Stimulated activated naive B cell treated with anti-CD40 and anti-IgM and Interleukin-4, amounts not matched to agents 10 μg/mL and 1 μg/mL and 100 μg/mL, for 72 hours (primary cell): ENCODE measurements at regions not wholly inside any gene's neighbourhood (a gene's known extent, or its start where the extent isn't known, plus 50 kb on each side); places are given as distances from the start of the nearest gene placed in this dataset.

Source experiments
- ATAC-seq, 2 donors: fragments of 150-1000 bp; cut with Tn5 transposase; replicated peaks; 2 replicates each; pipeline ENCODE4 v1.10.0; 2021; ENCODE audit warnings: moderate library complexity in 1 of 2
- DNase-seq: peaks from one replicate; pipeline ENCODE4 v3.0.0; 2021
- H3K27ac Mint-ChIP-seq: one replicate; pipeline ENCODE4 v1.8.0; 2022; ENCODE audit warnings: mild to moderate bottlenecking, mixed read lengths
- H3K27me3 Mint-ChIP-seq, 2 donors: one replicate each; pipeline ENCODE4 v1.8.0; 2022; ENCODE audit warnings: mixed read lengths in 2 of 2
- H3K36me3 Mint-ChIP-seq, 2 donors: one replicate each; pipeline ENCODE4 v1.8.0; 2022; ENCODE audit warnings: mixed read lengths in 2 of 2, mild to moderate bottlenecking in 1 of 2
- H3K4me1 Mint-ChIP-seq, 2 donors: one replicate each; pipeline ENCODE4 v1.8.0; 2022; ENCODE audit warnings: mixed read lengths in 2 of 2, mild to moderate bottlenecking in 1 of 2
- H3K4me3 Mint-ChIP-seq, 2 donors: one replicate each; pipeline ENCODE4 v1.8.0; 2022; ENCODE audit warnings: mild to moderate bottlenecking in 2 of 2, mixed read lengths in 2 of 2, moderate library complexity in 1 of 2
- H3K9me3 Mint-ChIP-seq, 2 donors: one replicate each; pipeline ENCODE4 v1.8.0; 2022; ENCODE audit warnings: mixed read lengths in 2 of 2, mild to moderate bottlenecking in 1 of 2

DNA sequence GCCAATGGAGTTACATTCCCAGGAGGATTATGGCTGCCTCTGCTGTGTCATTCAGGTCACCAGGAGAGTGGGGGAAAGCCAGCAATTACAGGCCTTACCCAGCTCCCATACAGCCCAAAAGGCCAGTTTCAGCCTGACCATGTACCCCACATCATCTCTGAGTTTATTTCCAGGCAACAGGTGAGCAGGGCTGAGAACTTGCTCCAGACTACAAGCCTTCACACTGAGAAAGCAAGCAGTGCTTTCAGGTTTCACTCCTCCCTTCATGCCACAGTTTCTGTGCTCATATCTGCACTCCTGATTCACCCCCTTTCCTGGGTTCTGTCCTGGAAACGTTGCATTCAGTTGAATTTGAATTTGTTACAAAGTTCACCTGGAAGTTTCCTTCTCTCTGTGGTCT, 68.1 kb upstream of the ABI3BP start:
- ATAC-seq (no peak), DNase-seq (no peak)
- Mint-ChIP-seq H3K4me1 (no peaks in the 10 kb centered on the region), H3K27ac (no peak overlapping the region), H3K27me3 (peaks cover 0 to 10% of the 10 kb centered on the region in 2 donors), H3K4me3 (no peak overlapping the region), H3K36me3 (peaks cover 0 to 5% of the 10 kb centered on the region in 2 donors), H3K9me3 (peaks cover 21 to 30% of the 10 kb centered on the region in 2 donors)

DNA sequence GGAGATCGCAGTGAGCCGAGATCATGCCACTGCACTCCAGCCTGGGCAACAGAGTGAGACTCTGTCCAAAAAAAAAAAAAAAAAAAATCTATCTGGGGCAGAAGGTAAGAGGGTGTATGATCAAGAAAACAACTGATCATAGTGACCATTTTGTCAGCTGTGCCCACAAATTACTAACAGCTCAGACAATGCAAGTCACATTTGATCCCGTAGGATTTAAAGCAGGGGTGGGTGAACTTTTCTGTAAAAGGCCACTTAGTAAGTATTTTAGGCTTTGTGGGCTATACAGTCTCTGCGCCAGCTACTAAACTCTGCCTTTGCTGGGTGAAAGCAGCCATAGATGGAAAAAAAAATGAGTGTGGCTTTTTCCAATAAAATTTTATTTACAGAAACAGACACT, 57.6 kb upstream of the ABI3BP start:
- H3K27me3 Mint-ChIP-seq, result peaks cover 0 to 5% of the 10 kb centered on the region in 2 donors
- H3K9me3 Mint-ChIP-seq, result peaks cover 0 to 5% of the 10 kb centered on the region in 2 donors

DNA sequence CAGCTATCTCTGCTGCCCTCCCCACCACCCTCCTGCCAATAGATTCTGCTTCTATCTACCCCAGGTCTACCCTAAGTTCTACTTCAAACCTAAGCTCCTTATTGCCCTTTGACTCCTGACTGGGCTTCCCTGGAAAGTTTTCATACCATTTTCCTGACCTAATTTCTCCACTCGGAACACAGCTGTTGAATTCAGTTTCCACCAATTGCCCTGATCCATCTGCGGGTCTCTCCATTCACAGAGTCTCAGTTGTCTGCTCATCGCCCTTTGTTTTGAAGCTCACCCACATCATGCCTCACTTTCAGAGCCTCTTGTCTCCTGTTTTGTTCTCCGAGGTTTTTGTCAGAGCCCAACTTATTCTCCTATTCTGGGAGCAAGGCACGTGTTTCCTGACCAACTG, 56.8 kb upstream of the ABI3BP start:
- DNase-seq (no peak), ATAC-seq (no peak)
- no peaks in the 10 kb centered on the region for H3K4me1 Mint-ChIP-seq
- peaks cover 0 to 5% of the 10 kb centered on the region in 2 donors for H3K27me3 Mint-ChIP-seq
- H3K9me3 Mint-ChIP-seq, result peaks cover 0 to 4% of the 10 kb centered on the region in 2 donors
- H3K27ac Mint-ChIP-seq, result no peak overlapping the region
- H3K36me3 Mint-ChIP-seq, result no peaks in the 10 kb centered on the region
- H3K4me3 Mint-ChIP-seq, result no peak overlapping the region

More for the DNA sequence above, 57.6 kb upstream of the ABI3BP start:
- no peaks in the 10 kb centered on the region for H3K36me3 Mint-ChIP-seq
- ATAC-seq (no peak), DNase-seq (no peak)
- no peak overlapping the region for H3K27ac Mint-ChIP-seq
- H3K4me3 Mint-ChIP-seq, result no peak overlapping the region
- no peaks in the 10 kb centered on the region for H3K4me1 Mint-ChIP-seq

DNA sequence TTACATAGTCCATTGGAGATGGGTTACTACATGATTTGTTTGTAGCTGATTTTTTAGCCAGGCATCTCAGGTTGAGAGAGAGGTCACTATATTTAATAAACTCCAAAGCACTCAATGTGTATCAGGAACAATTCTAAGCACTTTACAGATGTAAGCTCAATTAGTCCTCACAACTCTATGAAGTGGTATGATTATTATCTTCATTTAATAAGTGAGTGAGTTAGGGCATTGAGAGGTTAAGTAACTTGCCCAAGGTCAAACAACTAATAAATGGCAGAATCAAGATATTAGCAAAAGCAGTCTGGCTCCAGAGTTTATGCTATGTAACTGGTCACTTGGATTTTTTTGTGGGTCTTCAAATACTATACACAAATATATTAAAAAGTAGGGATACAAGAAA, 56.3 kb upstream of the ABI3BP start:
- Mint-ChIP-seq H3K4me1 (no peaks in the 10 kb centered on the region), H3K27me3 (peaks cover 0 to 5% of the 10 kb centered on the region in 2 donors), H3K27ac (no peak overlapping the region), H3K9me3 (peaks cover 0 to 4% of the 10 kb centered on the region in 2 donors), H3K36me3 (no peaks in the 10 kb centered on the region), H3K4me3 (no peak overlapping the region)
- DNase-seq (no peak), ATAC-seq (no peak)

DNA sequence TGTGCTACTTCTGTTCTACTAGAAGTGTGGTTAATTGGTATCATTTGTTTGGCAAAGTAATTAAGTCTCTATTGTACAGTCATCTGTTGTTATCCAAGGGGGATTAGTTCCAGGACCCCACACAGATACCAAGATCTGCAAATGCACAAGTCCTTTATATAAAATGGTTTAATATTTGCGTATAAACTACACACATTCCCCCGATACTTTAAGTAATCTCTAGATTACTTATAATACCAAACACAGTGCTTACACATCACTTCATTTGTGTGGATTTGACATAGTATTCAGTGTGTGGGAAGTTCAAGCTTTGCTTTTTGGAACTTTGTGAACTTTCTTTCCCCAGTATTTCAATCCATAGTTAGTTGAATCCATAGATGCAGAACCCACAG, 50.5 kb upstream of the ABI3BP start:
- no peak overlapping the region for H3K4me3 Mint-ChIP-seq
- DNase-seq, result no peak
- H3K27me3 Mint-ChIP-seq, result no peaks in the 10 kb centered on the region
- no peak for ATAC-seq
- no peaks in the 10 kb centered on the region for H3K36me3 Mint-ChIP-seq
- H3K27ac Mint-ChIP-seq, result no peak overlapping the region
- peaks cover 0 to 4% of the 10 kb centered on the region in 2 donors for H3K9me3 Mint-ChIP-seq
- H3K4me1 Mint-ChIP-seq, result no peaks in the 10 kb centered on the region

DNA sequence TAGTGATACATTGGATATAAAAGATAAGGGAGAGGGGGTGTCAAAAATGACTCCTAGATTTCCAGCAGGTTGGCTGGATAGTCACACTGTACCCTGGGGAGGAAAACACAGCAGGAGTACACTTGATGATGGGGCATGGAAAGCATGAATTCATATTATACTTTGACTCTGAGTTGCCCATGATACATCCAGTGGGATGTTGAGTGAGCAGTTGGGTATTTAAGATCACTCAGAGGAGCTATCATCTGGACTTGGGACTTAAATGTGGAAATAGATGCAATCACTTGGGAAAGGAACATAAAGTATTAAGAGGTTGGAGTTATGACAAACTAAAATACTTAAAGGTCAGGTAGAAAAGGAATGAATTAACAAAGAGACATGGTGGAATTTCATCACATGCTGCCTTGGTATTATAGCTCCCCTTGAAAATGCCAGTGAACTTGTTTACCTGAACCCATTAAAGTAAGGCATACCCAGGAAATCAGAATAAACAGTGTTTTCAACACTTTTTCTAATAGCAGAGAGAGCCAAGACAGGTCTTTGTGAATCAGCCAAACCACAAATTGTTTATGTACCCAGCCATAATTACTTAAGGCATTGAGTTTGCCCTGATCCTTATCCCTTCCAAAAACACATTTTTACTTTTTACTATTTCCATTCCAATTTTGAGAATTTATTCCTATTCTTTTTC, 49.9 kb upstream of the ABI3BP start:
- H3K4me3 Mint-ChIP-seq, result no peak overlapping the region
- no peaks in the 10 kb centered on the region for H3K36me3 Mint-ChIP-seq
- no peaks in the 10 kb centered on the region for H3K4me1 Mint-ChIP-seq
- peaks cover 0 to 2% of the 10 kb centered on the region in 2 donors for H3K9me3 Mint-ChIP-seq
- H3K27me3 Mint-ChIP-seq, result no peaks in the 10 kb centered on the region
- DNase-seq, result no peak
- H3K27ac Mint-ChIP-seq, result no peak overlapping the region
- no peak for ATAC-seq
